ENCODE measurements at regions not wholly inside any gene's neighbourhood (a gene's known extent, or its start where the extent isn't known, plus 50 kb on each side); places are given as distances from the start of the nearest gene placed in this dataset.

DNA sequence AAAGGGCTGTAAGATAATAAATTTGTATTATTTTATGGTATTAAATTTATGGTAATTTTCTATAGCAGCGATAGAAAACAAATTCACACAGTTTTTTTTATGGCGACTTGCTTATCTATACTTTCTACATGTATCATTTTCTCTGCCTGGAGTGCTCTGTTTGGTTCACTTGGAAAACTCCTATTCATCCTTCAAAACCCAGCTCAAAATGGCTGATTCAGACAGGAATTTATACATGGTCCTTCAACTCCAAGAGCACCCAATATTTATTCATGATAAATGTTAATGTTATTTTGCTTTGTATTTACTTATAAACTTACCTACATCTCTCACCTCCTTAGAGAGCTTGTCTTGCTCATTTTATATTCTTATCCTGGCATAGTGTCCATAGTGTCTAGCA, 55.6 kb upstream of the SSX2IP start:
- in situ Hi-C loops (cut with MboI; ENCODE audit: low pct_unique_long_range_greater_than_20kb, low sequenced_read_pairs, unreplicated experiment), result loop anchor here (10.0 kb wide), 1 partner anchor 121 kb away; no protein-coding TSS in a partner anchor
- TF ChIP-seq CTCF (IDR thresholded peaks at IDR 0.05; ENCODE audit: extremely low read depth, insufficient read depth, missing control alignments), result no peak
- no peak for DNase-seq (ENCODE audit: low spot score)

GRCh38 chr1:84743896-84744295, 53.6 kb upstream of the SSX2IP start:
- no peak for DNase-seq (ENCODE audit: low spot score)
- no peak for TF ChIP-seq CTCF (IDR thresholded peaks at IDR 0.05; ENCODE audit: extremely low read depth, insufficient read depth, missing control alignments)
- in situ Hi-C loops (cut with MboI; ENCODE audit: low pct_unique_long_range_greater_than_20kb, low sequenced_read_pairs, unreplicated experiment), result loop anchor here (10.0 kb wide), 1 partner anchor 119 kb away; no protein-coding TSS in a partner anchor

GRCh38 chr1:84742653-84743052, 52.4 kb upstream of the SSX2IP start:
- DNase-seq (ENCODE audit: low spot score), result no peak
- in situ Hi-C loops (cut with MboI; ENCODE audit: low pct_unique_long_range_greater_than_20kb, low sequenced_read_pairs, unreplicated experiment), result loop anchor here (10.0 kb wide), 1 partner anchor 118 kb away; no protein-coding TSS in a partner anchor
- peak; percentile 5 for TF ChIP-seq CTCF (IDR thresholded peaks at IDR 0.05; ENCODE audit: extremely low read depth, insufficient read depth, missing control alignments)

GRCh38 chr1:84740050-84740714, 49.9 kb upstream of the SSX2IP start:
- TF ChIP-seq CTCF (IDR thresholded peaks at IDR 0.05; ENCODE audit: extremely low read depth, insufficient read depth, missing control alignments), result no peak
- in situ Hi-C loops (cut with MboI; ENCODE audit: low pct_unique_long_range_greater_than_20kb, low sequenced_read_pairs, unreplicated experiment), result loop anchor here (10.0 kb wide), 1 partner anchor 115 kb away; no protein-coding TSS in a partner anchor
- no peak for DNase-seq (ENCODE audit: low spot score)
